SK-N-SH treated with all-trans-retinoic acid at 6 μM for 48 hours (cell line): ENCODE measurements at regions not wholly inside any gene's neighbourhood (a gene's known extent, or its start where the extent isn't known, plus 50 kb on each side); places are given as distances from the start of the nearest gene placed in this dataset.

Experiments
- PATZ1 ChIP-seq: fragments of 250-450 bp; sonication (Bioruptor Pico); IDR thresholded peaks from 2 replicates; pipeline ENCODE4 v1.8.0; 2020; ENCODE audit warnings: mild to moderate bottlenecking, moderate library complexity, borderline replicate concordance
- PPARA ChIP-seq: fragments of 250-450 bp; sonication (Bioruptor Pico); IDR thresholded peaks from 2 replicates; pipeline ENCODE4 v1.5.0; 2020; ENCODE audit warnings: mild to moderate bottlenecking, borderline replicate concordance

DNA sequence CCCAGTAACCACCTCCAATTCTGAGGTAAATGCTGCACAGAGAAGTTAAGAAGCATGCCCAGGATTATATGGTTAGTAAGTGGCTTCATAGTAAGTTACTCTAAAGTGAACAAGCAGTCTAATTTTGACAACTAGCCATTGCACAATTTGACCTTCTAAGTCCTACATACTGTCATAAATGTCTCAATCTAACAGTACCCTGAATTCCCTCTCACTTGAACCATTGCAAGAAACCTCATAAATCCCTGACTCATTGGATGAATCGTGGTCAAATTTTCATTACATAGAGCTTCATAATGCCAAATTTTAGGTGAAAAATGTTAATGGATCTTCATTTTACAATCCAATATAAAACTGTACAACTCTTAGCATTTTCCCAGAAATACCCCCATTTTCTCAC, 217.3 kb upstream of the GRIA4 start:
- TF ChIP-seq PATZ1 (CRISPR knock-in tag) = no peak
- TF ChIP-seq PPARA (CRISPR knock-in tag) = no peak
